ENCODE measurements at regions not wholly inside any gene's neighbourhood (a gene's known extent, or its start where the extent isn't known, plus 50 kb on each side); places are given as distances from the start of the nearest gene placed in this dataset.

GRCh38 chr10:130340816-130341215, 204.6 kb downstream of the GLRX3 start:
- TF ChIP-seq CTCF (IDR thresholded peaks at IDR 0.05) (no peak), POLR2A (IDR thresholded peaks at IDR 0.05) (no peak)
